Tibial nerve (tissue), 3 donors: ENCODE measurements at regions not wholly inside any gene's neighbourhood (a gene's known extent, or its start where the extent isn't known, plus 50 kb on each side); places are given as distances from the start of the nearest gene placed in this dataset.

Experiments
- CTCF ChIP-seq, 5 experiments: fragments of 200-600 bp in 3 of 5; fragments of 450-650 bp in 2 of 5; sonication (generic) in 3 of 5; IDR thresholded peaks; one replicate each; pipeline ENCODE4 v1.5.1; 2016 to 2019; ENCODE audit warnings: antibody characterized with exemption in 5 of 5, mild to moderate bottlenecking in 3 of 5, moderate library complexity in 2 of 5
- POLR2A ChIP-seq, 2 donors: fragments of 450-650 bp; IDR thresholded peaks; one replicate each; pipeline ENCODE4 v1.6.1; 2017; ENCODE audit warnings: antibody characterized with exemption in 2 of 2, mild to moderate bottlenecking in 2 of 2, moderate library complexity in 2 of 2

GRCh38 chrX:139267851-139268250 lies 262.7 kb upstream of the F9 start:
- TF ChIP-seq CTCF (IDR thresholded peaks at IDR 0.05), result no peak
- TF ChIP-seq POLR2A (IDR thresholded peaks at IDR 0.05), result no peak
